Heart left ventricle (tissue), 16 donors: ENCODE measurements at regions not wholly inside any gene's neighbourhood (a gene's known extent, or its start where the extent isn't known, plus 50 kb on each side); places are given as distances from the start of the nearest gene placed in this dataset.
A peak's percentile ranks its signal among the peaks of the same experiment; 100 is the strongest.

Experiments
- ATAC-seq, 4 donors: fragments of 200-7000 bp; cut with Tn5 transposase; one replicate each; pipeline ENCODE4 v1.9.1; 2020 to 2022; ENCODE audit warnings: moderate library complexity in 4 of 4, mild to moderate bottlenecking in 3 of 4, moderate number of reproducible peaks in 1 of 4
- DNase-seq, 5 donors: peaks; one replicate each; pipeline ENCODE4 v3.0.0-alpha.2; 2020
- H3K27ac ChIP-seq, 12 donors: fragments of 200-600 bp; sonication (generic) in 4 of 12; one replicate each; pipeline versions ENCODE4 v1.5.0 to v1.8.0; 2016 to 2022; ENCODE audit warnings: mild to moderate bottlenecking in 2 of 12
- H3K27me3 ChIP-seq, 9 donors: fragments of 200-600 bp; sonication (generic) in 2 of 9; one replicate each; pipeline versions ENCODE4 v1.5.1 to v1.8.0; 2016 to 2022; ENCODE audit warnings: mild to moderate bottlenecking in 3 of 9
- H3K36me3 ChIP-seq, 9 donors: fragments of 200-600 bp; sonication (generic) in 2 of 9; one replicate each; pipeline versions ENCODE4 v1.5.0 to v1.8.0; 2018 to 2022; ENCODE audit warnings: mild to moderate bottlenecking in 2 of 9
- H3K4me1 ChIP-seq, 12 donors: fragments of 200-600 bp; sonication (generic) in 4 of 12; one replicate each; pipeline versions ENCODE4 v1.5.0 to v1.8.0; 2016 to 2022; ENCODE audit warnings: mild to moderate bottlenecking in 3 of 12
- H3K4me3 ChIP-seq, 12 donors: fragments of 200-600 bp; sonication (generic) in 4 of 12; one replicate each; pipeline versions ENCODE4 v1.5.0 to v1.8.0; 2017 to 2022; ENCODE audit warnings: mild to moderate bottlenecking in 9 of 12, moderate library complexity in 4 of 12
- H3K9me3 ChIP-seq, 12 donors: fragments of 200-600 bp; sonication (generic) in 4 of 12; one replicate each; pipeline versions ENCODE4 v1.5.0 to v1.8.0; 2016 to 2022; ENCODE audit warnings: mild to moderate bottlenecking in 1 of 12
- CTCF ChIP-seq, 12 donors: fragments of 200-600 bp; sonication (generic) in 4 of 12; IDR thresholded peaks; one replicate each; pipeline versions ENCODE4 v1.5.0 to v1.8.0; 2018 to 2022; ENCODE audit warnings: antibody characterized with exemption in 12 of 12, mild to moderate bottlenecking in 5 of 12
- POLR2A ChIP-seq, 2 donors: fragments of 450-650 bp; IDR thresholded peaks; one replicate each; pipeline ENCODE4 v1.6.1; 2017; ENCODE audit warnings: antibody characterized with exemption in 2 of 2, mild to moderate bottlenecking in 2 of 2, moderate library complexity in 2 of 2
- WGBS, 4 donors: extraction: QIAGEN DNeasy Blood & Tissue Kit in 2 of 4; methylation state at CpG; one replicate each; pipeline versions ENCODE4 v1.1.5 to v1.1.7; 2013 to 2018; 5-methylcytosine and 5-hydroxymethylcytosine counted together
- intact Hi-C, 10 donors: fragments of 100-400 bp; cut with DNase I; formaldehyde crosslinking; loops; one replicate each; pipeline versions ENCODE4 v1.11.1 to v1.14.2; 2022
- donor health status: ischemic (EF 13 %, LVEDD 7.1; RV severe dilation, severe dysfunction).
- donor health status: healthy with polysubstance abuse.
- donor health status: DM: no; HTN: yes; CAD: no.
- donor health status: DM: no; HTN: no; CAD: no.
- donor health status: ischemic (EF 25% LVEDD 6.9; RV normal size, moderate dysfunction).
- donor health status: ischemic (EF 25% LVEDD 5.7; RV mildly dilated, moderate dysfunction).
- donor health status: healthy.
- donor health status: DM: yes; HTN: yes; CAD: no.
- donor health status: ischemic (EF 35%, LVEDD 5.7; RV mildly dilated, moderate dysfunction).
- donor health status: nonischemic (EF 11% LVEDD 7.7; RV severe dilation, severe dysfunction).
- donor health status: DM: yes; HTN: yes; CAD: no.
- donor health status: PGD.
- donor health status: ischemic (EF 29% LVEDD 5.4; RV normal size, mild dysfunction).
- donor health status: nonischemic (EF 23%, LVEDD 6.1; RV moderate dilation, normal function).

- ATAC-seq (peak; percentile 66 to 78 (median 70)), DNase-seq (peak; percentile 43 to 66 (median 63))
- H3K4me1 ChIP-seq, result peaks cover 0 to 21% (median 9%) of the 10 kb centered on the region in 12 donors
- no peaks in the 10 kb centered on the region for H3K36me3 ChIP-seq
- H3K27me3 ChIP-seq, result no peaks in the 10 kb centered on the region
- intact Hi-C loops, result loop anchor here in 1 of 10 donors (10.0 kb wide), 1 partner anchor 119 kb away; no protein-coding TSS in a partner anchor
- 51 to 65% (median 58%) methylated on average over 9 to 10 of the region's 10 CpGs for WGBS, 4 donors
- no peaks in the 10 kb centered on the region for H3K9me3 ChIP-seq
- peak overlapping the region in 8 of 12 donors; percentile 3 to 83 (median 60) for H3K27ac ChIP-seq
- no peak overlapping the region for H3K4me3 ChIP-seq
- TF ChIP-seq CTCF (IDR thresholded peaks at IDR 0.05) (no peak), POLR2A (IDR thresholded peaks at IDR 0.05) (no peak)
Observed at GRCh38 chr10:78763651-78764395, 304.9 kb upstream of the ZMIZ1 start.

GRCh38 chr10:78764436-78764835, 304.3 kb upstream of the ZMIZ1 start:
- no peak for ATAC-seq
- Histone ChIP-seq H3K4me3 (no peak overlapping the region), H3K27me3 (no peaks in the 10 kb centered on the region), H3K9me3 (no peaks in the 10 kb centered on the region), H3K27ac (peak overlapping the region in 6 of 12 donors; percentile 52 to 83 (median 64)), H3K4me1 (peaks cover 0 to 21% (median 9%) of the 10 kb centered on the region in 12 donors), H3K36me3 (no peaks in the 10 kb centered on the region)
- WGBS, 4 donors, result 82 to 95% (median 94%) methylated on average over 5 of the region's 5 CpGs
- peak in 2 of 5 donors; percentile 14 to 34 for DNase-seq
- intact Hi-C loops, result loop anchor here in 1 of 10 donors (10.0 kb wide), 1 partner anchor 120 kb away; no protein-coding TSS in a partner anchor
- TF ChIP-seq CTCF (IDR thresholded peaks at IDR 0.05) (no peak), POLR2A (IDR thresholded peaks at IDR 0.05) (no peak)

DNA sequence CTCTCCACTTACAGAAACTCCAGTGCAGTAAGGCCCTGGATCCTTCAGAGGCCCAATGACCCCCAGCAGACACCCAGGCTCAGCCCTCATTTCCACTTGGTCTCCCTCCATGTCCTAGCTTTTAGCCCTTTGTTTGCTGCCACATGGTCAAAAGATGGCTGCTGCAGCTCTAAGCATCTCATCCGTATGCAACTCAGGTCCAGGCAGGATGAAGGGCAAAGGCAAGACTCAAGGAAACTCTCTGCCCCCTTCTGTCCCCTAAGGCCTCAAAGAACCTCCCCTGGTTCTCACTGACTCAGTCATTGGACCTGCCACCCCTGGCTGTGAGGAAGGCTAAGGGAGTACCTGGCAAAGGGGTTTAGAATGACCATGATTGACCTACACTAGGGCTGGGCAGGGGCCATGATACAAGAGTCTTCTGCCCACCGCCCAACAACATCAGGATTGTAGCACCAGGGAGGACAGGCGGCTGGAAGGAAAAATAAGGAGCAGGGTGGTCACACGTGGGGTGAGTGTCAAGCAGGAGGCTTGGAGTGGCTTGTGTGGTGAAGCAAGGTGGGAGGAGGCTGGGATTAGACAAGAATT, 303.8 kb upstream of the ZMIZ1 start:
- ATAC-seq (no peak), DNase-seq (peak in 2 of 5 donors; percentile 11 to 18)
- H3K27ac ChIP-seq, result peak overlapping the region in 1 of 12 donors; percentile 60
- H3K9me3 ChIP-seq, result no peaks in the 10 kb centered on the region
- no peaks in the 10 kb centered on the region for H3K27me3 ChIP-seq
- no peak for TF ChIP-seq POLR2A (IDR thresholded peaks at IDR 0.05)
- no peak for TF ChIP-seq CTCF (IDR thresholded peaks at IDR 0.05)
- 97 to 98% (median 97%) methylated on average over 4 of the region's 4 CpGs for WGBS, 4 donors
- no peaks in the 10 kb centered on the region for H3K36me3 ChIP-seq
- intact Hi-C loops, result loop anchor here in 1 of 10 donors (10.0 kb wide), 1 partner anchor 120 kb away; no protein-coding TSS in a partner anchor
- H3K4me1 ChIP-seq, result peaks cover 0 to 21% (median 9%) of the 10 kb centered on the region in 12 donors
- H3K4me3 ChIP-seq, result no peak overlapping the region

- intact Hi-C loops, result loop anchor here in 1 of 10 donors (10.0 kb wide), 1 partner anchor 121 kb away; no protein-coding TSS in a partner anchor
- peaks cover 0 to 21% (median 9%) of the 10 kb centered on the region in 12 donors for H3K4me1 ChIP-seq
- H3K4me3 ChIP-seq, result no peak overlapping the region
- H3K27ac ChIP-seq, result no peak overlapping the region
- peak in 2 of 5 donors; percentile 11 to 34 for DNase-seq
- TF ChIP-seq CTCF (IDR thresholded peaks at IDR 0.05), result no peak
- TF ChIP-seq POLR2A (IDR thresholded peaks at IDR 0.05), result no peak
- H3K27me3 ChIP-seq, result no peaks in the 10 kb centered on the region
- no peaks in the 10 kb centered on the region for H3K9me3 ChIP-seq
- H3K36me3 ChIP-seq, result no peaks in the 10 kb centered on the region
- no peak for ATAC-seq
- WGBS, 4 donors, result 67 to 84% (median 75%) methylated on average over 15 to 16 of the region's 16 CpGs
Observed at GRCh38 chr10:78765726-78766335, 302.9 kb upstream of the ZMIZ1 start.
